Kidney (tissue), 13 donors: ENCODE measurements at regions not wholly inside any gene's neighbourhood (a gene's known extent, or its start where the extent isn't known, plus 50 kb on each side); places are given as distances from the start of the nearest gene placed in this dataset.

Source experiments
- DNase-seq, 5 donors: peaks; one replicate each; pipeline ENCODE4 v3.0.0-alpha.2; 2013 to 2020
- FAIRE-seq: peaks from 2 replicates; lab custom pipeline; 2012; peaks lifted over from hg19 to GRCh38; lab: Jason Lieb, UNC
- H3K27ac ChIP-seq, 2 donors: one replicate each; pipeline ENCODE4 v1.7.0; 2013; ENCODE audit warnings: low read depth in 2 of 2, low read length in 2 of 2, inconsistent platforms in 1 of 2
- H3K27me3 ChIP-seq: one replicate; pipeline ENCODE4 v1.7.1; 2013; ENCODE audit warnings: low read length, inconsistent platforms; ENCODE audit not compliant: control insufficient read depth, insufficient read depth
- H3K36me3 ChIP-seq, 3 donors: one replicate each; pipeline versions ENCODE4 v1.7.0 to v1.7.1; 2013; ENCODE audit warnings: low read length in 3 of 3, control low read depth in 1 of 3, inconsistent platforms in 1 of 3; ENCODE audit not compliant: insufficient read depth in 3 of 3, control insufficient read depth in 2 of 3
- H3K4me1 ChIP-seq, 3 donors: one replicate each; pipeline versions ENCODE4 v1.7.0 to v1.7.1; 2013; ENCODE audit warnings: low read length in 3 of 3, inconsistent platforms in 1 of 3, low read depth in 1 of 3; ENCODE audit not compliant: control insufficient read depth in 2 of 3, insufficient read depth in 2 of 3
- H3K4me3 ChIP-seq, 3 donors: one replicate each; pipeline versions ENCODE4 v1.7.0 to v1.8.1; 2013; ENCODE audit warnings: low read length in 3 of 3, control low read depth in 1 of 3, inconsistent platforms in 1 of 3
- H3K9ac ChIP-seq, 3 donors: one replicate each; pipeline versions ENCODE4 v1.7.0 to v1.7.1; 2013; ENCODE audit warnings: low read length in 3 of 3, control low read depth in 1 of 3, inconsistent platforms in 1 of 3
- H3K9me3 ChIP-seq, 3 donors: one replicate each; pipeline versions ENCODE4 v1.7.0 to v1.7.1; 2013; ENCODE audit warnings: low read length in 3 of 3, control low read depth in 1 of 3, inconsistent platforms in 1 of 3; ENCODE audit not compliant: control insufficient read depth in 2 of 3, insufficient read depth in 1 of 3
- intact Hi-C: fragments of 100-400 bp; cut with DNase I; formaldehyde crosslinking; loops from one replicate; pipeline ENCODE4 v1.11.1; 2022
- TF ChIP-seq, protein P1 (sequence below): IDR thresholded peaks from 3 replicates; pipeline ENCODE4 v1.5.1; 2012; ENCODE audit warnings: mild to moderate bottlenecking, moderate library complexity, borderline replicate concordance; ENCODE audit not compliant: insufficient read depth; ENCODE audit errors: extremely low read depth
- donor health status: control.
- donor health status: control.
- donor health status: control.
- donor health status: control.
- donor health status: control.
- donor health status: DM: yes; HTN: yes; CAD: no.
- donor health status: Normal renal cell carcinoma (clear cell type).

DNA sequence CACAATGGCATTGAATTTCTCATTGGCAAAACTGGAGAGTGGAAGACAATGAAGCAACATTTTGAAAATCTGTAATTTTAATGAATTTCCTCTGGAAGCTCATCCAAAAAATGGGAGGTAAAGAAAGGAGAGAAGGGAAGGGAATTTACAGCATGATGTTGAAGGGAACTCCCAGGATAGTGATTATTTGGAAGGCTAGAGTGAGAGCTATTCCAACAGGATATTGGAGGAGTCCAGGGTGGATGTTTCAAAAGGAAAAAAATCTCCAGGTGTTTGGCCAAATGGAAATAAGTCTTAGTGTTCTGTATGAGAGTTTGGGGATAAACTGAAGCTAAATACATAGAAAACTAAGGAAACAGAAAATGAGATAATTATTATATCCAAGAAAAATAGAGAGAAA lies 106.2 kb downstream of the IZUMO3 start:
- no peak for FAIRE-seq
- Histone ChIP-seq H3K27ac (no peak overlapping the region), H3K4me1 (no peaks in the 10 kb centered on the region), H3K9me3 (no peaks in the 10 kb centered on the region), H3K27me3 (no peaks in the 10 kb centered on the region), H3K36me3 (no peaks in the 10 kb centered on the region), H3K9ac (no peak overlapping the region), H3K4me3 (no peak overlapping the region)
- intact Hi-C loops = no loop called here
- DNase-seq = no peak
- TF ChIP-seq, protein P1, sequence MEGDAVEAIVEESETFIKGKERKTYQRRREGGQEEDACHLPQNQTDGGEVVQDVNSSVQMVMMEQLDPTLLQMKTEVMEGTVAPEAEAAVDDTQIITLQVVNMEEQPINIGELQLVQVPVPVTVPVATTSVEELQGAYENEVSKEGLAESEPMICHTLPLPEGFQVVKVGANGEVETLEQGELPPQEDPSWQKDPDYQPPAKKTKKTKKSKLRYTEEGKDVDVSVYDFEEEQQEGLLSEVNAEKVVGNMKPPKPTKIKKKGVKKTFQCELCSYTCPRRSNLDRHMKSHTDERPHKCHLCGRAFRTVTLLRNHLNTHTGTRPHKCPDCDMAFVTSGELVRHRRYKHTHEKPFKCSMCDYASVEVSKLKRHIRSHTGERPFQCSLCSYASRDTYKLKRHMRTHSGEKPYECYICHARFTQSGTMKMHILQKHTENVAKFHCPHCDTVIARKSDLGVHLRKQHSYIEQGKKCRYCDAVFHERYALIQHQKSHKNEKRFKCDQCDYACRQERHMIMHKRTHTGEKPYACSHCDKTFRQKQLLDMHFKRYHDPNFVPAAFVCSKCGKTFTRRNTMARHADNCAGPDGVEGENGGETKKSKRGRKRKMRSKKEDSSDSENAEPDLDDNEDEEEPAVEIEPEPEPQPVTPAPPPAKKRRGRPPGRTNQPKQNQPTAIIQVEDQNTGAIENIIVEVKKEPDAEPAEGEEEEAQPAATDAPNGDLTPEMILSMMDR = no peak

DNA sequence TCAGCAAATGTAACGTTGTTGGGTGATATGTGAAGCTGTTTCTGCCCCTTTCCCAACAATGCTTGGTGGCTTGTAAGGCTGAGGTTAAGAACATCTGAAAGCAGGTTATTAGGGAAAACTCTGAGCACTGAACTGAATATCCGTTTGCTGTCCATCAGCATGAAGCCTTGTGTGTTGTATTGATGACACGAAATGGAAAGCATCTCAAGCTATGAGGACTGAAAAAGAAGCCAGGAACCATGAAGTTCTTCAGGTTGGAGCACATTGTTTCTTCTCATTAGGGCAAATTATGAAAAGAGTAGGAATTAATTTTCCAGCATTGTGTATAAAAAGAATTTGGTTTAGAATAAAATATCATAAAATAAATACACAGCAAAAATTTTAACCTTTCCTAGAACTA lies 106.8 kb downstream of the IZUMO3 start:
- FAIRE-seq = no peak
- no peak for DNase-seq
- no peaks in the 10 kb centered on the region for H3K4me1 ChIP-seq
- H3K27me3 ChIP-seq = no peaks in the 10 kb centered on the region
- no peak overlapping the region for H3K4me3 ChIP-seq
- no peak overlapping the region for H3K9ac ChIP-seq
- no peak overlapping the region for H3K27ac ChIP-seq
- H3K9me3 ChIP-seq = no peaks in the 10 kb centered on the region
- TF ChIP-seq, protein P1 = no peak
- H3K36me3 ChIP-seq = no peaks in the 10 kb centered on the region
- intact Hi-C loops = no loop called here

DNA sequence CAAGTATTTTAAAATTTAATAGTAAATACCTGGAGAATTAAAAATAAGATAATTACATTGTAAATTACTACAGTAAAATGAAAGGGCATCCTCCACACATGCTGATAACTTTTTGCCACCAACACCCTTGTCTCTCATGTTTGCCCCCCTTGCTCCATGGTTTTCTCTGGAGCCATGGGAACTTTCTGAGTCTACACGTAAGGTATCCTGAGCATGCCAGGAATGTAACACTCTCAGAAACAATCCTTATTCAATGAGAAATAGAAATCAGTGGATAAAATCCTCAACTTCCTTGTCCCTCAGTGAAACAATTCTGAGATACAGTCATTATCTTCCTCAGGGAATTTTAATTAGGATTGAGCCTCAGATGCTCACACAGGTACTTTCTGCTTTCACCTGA lies 108.9 kb downstream of the IZUMO3 start:
- no peak overlapping the region for H3K27ac ChIP-seq
- TF ChIP-seq, protein P1 = no peak
- no peak overlapping the region for H3K9ac ChIP-seq
- H3K4me1 ChIP-seq = no peaks in the 10 kb centered on the region
- FAIRE-seq = no peak
- no peaks in the 10 kb centered on the region for H3K36me3 ChIP-seq
- peak in 1 of 5 donors; percentile 4 for DNase-seq
- H3K9me3 ChIP-seq = no peaks in the 10 kb centered on the region
- no peak overlapping the region for H3K4me3 ChIP-seq
- no peaks in the 10 kb centered on the region for H3K27me3 ChIP-seq
- intact Hi-C loops = no loop called here

- Histone ChIP-seq H3K27ac (no peak overlapping the region), H3K36me3 (no peaks in the 10 kb centered on the region), H3K27me3 (no peaks in the 10 kb centered on the region), H3K9me3 (no peaks in the 10 kb centered on the region), H3K9ac (no peak overlapping the region), H3K4me3 (no peak overlapping the region), H3K4me1 (no peaks in the 10 kb centered on the region)
- intact Hi-C loops = no loop called here
- FAIRE-seq (no peak), DNase-seq (no peak)
- TF ChIP-seq, protein P1 = no peak
Measured at GRCh38 chr9:24434183-24434582, 111.5 kb downstream of the IZUMO3 start.
